NCI-H1436 treated with DMSO at 0.1 percent for 48 hours (cell line): ENCODE measurements at regions not wholly inside any gene's neighbourhood (a gene's known extent, or its start where the extent isn't known, plus 50 kb on each side); places are given as distances from the start of the nearest gene placed in this dataset.

ENCODE experiments used
- DNase-seq: peaks from one replicate; lab custom pipeline; 2025; lab: John Stamatoyannopoulos, UW

DNA sequence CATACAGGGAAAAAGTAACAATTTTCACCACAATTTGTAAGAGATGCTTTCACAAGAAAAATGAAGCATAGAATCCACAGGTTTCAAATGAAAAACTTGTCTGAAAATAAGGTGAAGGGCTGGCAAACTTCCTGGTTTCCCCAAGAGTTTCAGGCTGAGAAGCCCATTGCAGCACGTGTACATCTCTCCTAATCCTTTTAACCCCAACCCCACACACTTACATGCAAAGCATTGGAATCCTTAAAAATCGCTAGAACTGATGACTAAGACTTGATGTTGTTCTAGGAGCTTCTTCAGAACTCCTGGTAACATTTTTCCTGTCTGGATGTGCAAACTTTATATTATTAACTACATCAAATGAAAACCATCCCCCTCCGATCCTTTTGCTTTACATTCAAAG lies 317.8 kb upstream of the RGMB start:
- DNase-seq, result no peak

DNA sequence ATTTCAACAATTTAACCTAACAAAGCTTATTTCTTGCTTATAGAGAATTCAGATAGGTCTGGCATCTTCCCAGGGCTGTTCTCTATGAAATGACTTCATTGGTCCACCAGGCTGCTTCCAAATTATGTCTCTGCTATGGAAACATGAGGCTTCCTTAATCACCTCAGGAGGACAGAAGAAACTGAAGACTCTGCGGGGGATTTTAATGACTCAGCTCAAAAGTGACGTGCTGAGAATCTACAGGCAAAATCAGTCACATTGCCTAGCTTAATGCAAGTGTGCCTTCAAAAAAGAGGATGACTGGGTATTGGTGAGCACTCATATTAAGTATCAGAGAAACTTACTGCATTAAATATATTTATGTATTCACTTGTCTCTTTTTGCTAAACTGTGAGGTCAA lies 315.5 kb upstream of the RGMB start:
- no peak for DNase-seq

GRCh38 chr5:98458726-98459125 lies 314.7 kb upstream of the RGMB start:
- no peak for DNase-seq

DNA sequence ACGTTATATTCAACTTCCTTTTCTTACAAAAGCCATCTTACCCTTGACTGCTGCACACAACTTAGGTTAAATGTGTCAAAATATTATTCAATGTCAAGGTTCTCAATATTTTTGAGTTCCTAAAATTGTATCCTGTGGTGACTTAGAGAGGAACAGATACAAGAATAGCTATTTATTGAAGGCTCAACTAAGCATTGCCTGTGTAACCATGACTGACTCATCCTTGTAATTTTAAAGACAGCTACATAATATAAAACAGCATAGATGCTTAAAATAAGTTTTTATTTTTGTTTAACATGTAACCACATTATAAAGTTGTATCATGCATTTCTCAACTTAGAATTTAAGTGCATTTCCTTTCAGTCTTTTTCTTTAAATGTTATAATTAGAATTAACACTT lies 312.9 kb upstream of the RGMB start:
- no peak for DNase-seq

DNA sequence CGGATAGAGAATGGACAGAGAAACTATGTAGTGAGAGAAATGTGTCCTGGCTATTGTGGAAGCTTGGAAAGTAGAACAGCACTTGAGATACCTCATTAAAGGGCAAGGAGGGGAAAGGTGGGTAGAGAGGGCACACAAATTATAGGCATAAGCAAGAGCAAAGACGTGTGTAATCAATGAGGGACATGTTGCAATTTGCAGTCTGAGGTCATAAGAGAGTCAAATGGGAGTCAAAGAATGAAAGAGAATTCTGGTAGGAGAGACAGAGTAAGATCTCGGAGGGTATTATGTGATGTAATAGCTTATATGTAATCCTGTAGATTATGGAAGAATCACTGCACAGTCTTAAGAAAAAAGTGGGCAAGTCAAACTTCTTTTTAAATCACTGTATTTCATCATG lies 312.0 kb upstream of the RGMB start:
- DNase-seq, result no peak

GRCh38 chr5:98463222-98463621 lies 310.2 kb upstream of the RGMB start:
- no peak for DNase-seq

DNA sequence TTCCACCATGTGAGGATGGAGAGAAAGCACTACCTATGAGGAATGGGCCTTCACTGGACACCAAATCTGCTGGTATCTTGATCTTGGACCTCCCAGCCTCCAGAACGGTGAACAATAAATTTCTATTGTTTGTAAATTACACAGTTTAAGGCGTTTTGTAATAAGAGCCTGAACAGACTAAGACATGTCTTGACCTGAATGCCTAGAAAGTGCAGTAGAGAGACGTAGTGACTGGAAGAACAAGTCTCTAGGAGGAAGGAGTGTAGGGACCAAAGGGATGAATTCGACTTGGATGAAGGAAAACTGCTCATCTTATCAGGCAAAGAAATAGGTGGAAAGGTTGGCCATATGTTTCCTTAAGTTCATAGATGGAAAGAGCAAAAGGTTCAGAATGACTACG lies 309.8 kb upstream of the RGMB start:
- no peak for DNase-seq

GRCh38 chr5:98464737-98465330 lies 308.6 kb upstream of the RGMB start:
- no peak for DNase-seq

GRCh38 chr5:98468188-98468869 lies 305.1 kb upstream of the RGMB start:
- DNase-seq, result no peak

DNA sequence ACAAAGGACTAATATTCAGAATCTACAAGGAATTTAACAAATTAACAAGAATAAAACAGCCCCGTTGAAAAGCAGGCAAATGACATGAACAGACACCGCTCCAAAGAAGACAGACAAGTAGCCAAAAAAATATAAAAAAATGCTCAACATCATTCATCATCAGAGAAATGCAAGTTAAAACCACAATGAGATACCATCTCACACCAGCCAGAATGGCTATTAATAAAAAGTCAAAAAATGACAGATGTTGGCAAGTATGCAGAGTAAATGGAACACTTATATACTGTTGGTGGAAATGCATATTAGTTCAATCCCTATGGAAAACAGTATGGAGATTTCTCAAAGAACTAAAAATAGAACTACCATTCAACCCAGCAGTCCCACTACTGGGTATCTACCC lies 302.7 kb upstream of the RGMB start:
- DNase-seq, result no peak

GRCh38 chr5:98471458-98471857 lies 302.0 kb upstream of the RGMB start:
- no peak for DNase-seq

- no peak for DNase-seq
Observed at GRCh38 chr5:98474216-98474615, 299.2 kb upstream of the RGMB start.

- DNase-seq, result no peak
Observed at GRCh38 chr5:98474782-98475181, 298.7 kb upstream of the RGMB start.

- DNase-seq, result no peak
Observed at GRCh38 chr5:98482321-98483300, 290.9 kb upstream of the RGMB start.

DNA sequence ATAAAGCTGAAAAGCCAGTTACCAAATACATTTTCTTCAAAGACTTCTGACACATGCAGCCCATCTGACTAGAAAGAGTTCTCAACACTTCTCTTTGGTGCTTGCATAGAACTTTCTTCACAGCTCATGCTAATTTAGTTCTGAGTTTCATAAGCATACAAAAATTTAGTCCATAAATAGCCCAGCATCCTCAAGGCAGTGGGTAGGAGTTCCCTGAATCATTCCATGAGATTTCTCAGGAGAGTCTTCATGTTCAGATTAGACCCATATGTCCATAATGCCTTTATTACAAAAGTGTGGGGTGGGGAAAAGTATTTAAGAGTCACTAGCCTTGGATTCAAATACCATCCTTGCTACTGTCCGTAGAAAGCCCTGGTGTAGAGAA lies 290.2 kb upstream of the RGMB start:
- no peak for DNase-seq

GRCh38 chr5:98489021-98489420 lies 284.4 kb upstream of the RGMB start:
- no peak for DNase-seq

- DNase-seq, result no peak
Observed at GRCh38 chr5:98490348-98490747, 283.1 kb upstream of the RGMB start.

GRCh38 chr5:98492258-98492657 lies 281.2 kb upstream of the RGMB start:
- DNase-seq, result no peak

DNA sequence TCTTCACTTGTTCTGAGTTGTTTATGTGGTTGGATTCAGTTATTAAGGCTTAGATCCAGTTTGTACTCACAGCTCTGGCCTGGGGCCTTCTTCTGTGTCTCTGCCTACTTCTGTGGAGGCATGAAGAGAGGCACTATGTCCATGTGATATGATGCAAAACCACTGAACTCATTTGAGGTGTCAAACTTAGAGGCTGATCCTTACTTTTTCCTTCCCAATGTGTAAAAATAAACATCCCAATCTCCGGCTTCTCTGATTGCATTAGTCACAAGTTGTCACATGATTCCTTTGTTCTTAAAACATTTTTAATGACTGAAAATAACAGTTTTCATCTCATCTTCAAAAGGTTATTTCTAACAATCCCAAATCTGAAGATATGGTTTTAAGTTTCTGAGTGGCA lies 276.0 kb upstream of the RGMB start:
- DNase-seq, result no peak

DNA sequence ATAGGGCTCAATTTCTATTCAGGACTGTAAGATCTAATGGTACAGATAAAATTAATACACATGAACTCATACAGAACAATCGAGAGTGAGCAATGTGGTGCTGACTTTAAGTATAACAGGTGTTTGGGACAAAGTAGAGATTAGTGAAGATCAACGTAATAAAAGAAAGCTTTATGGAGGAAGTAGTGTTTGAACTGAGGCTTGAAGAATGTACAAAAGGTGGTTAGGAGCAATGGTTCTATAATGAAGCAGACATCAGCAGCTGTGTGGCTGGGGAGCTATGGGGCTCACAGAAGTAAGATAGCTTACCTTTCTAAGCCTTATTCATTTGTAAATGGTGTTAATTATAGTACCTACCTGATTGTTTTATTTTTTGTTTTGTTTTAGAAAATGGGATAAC lies 275.4 kb upstream of the RGMB start:
- no peak for DNase-seq

- no peak for DNase-seq
Observed at GRCh38 chr5:98499892-98500291, 273.6 kb upstream of the RGMB start.

- DNase-seq, result no peak
Observed at GRCh38 chr5:98500811-98501210, 272.7 kb upstream of the RGMB start.

- DNase-seq, result no peak
Observed at GRCh38 chr5:98503616-98504015, 269.8 kb upstream of the RGMB start.
